WI38 (cell line): ENCODE measurements at regions not wholly inside any gene's neighbourhood (a gene's known extent, or its start where the extent isn't known, plus 50 kb on each side); places are given as distances from the start of the nearest gene placed in this dataset.

Source experiments
- H3K4me3 ChIP-seq: 2 replicates; pipeline ENCODE4 v1.5.1; 2011; ENCODE audit warnings: low read depth, mild to moderate bottlenecking, control low read depth, low read length
- CTCF ChIP-seq: IDR thresholded peaks from 2 replicates; pipeline ENCODE4 v1.5.1; 2012; ENCODE audit warnings: low read depth, mild to moderate bottlenecking, control low read depth, low read length

- no peak overlapping the region for H3K4me3 ChIP-seq
- no peak for TF ChIP-seq CTCF
Observed at GRCh38 chr22:22796724-22797123, 90.9 kb upstream of the IGLL5 start.

GRCh38 chr22:22798232-22798616 is 89.4 kb upstream of the IGLL5 start:
- no peak for TF ChIP-seq CTCF
- no peak overlapping the region for H3K4me3 ChIP-seq

GRCh38 chr22:22798716-22799115 is 88.9 kb upstream of the IGLL5 start:
- no peak overlapping the region for H3K4me3 ChIP-seq
- no peak for TF ChIP-seq CTCF

GRCh38 chr22:22799561-22799960 is 88.1 kb upstream of the IGLL5 start:
- no peak for TF ChIP-seq CTCF

GRCh38 chr22:22800716-22801115 is 86.9 kb upstream of the IGLL5 start:
- TF ChIP-seq CTCF, result no peak
- no peak overlapping the region for H3K4me3 ChIP-seq

More at GRCh38 chr22:22799561-22799960, 88.1 kb upstream of the IGLL5 start:
- H3K4me3 ChIP-seq, result no peak overlapping the region

- no peak for TF ChIP-seq CTCF
- H3K4me3 ChIP-seq, result no peak overlapping the region
Observed at GRCh38 chr22:22802339-22802970, 85.2 kb upstream of the IGLL5 start.

- no peak for TF ChIP-seq CTCF
Observed at GRCh38 chr22:22803285-22803853, 84.2 kb upstream of the IGLL5 start.

More at GRCh38 chr22:22803285-22803853, 84.2 kb upstream of the IGLL5 start:
- H3K4me3 ChIP-seq, result no peak overlapping the region
